GM19324 (cell line): ENCODE measurements at regions not wholly inside any gene's neighbourhood (a gene's known extent, or its start where the extent isn't known, plus 50 kb on each side); places are given as distances from the start of the nearest gene placed in this dataset.

Experiments
- ATAC-seq: cut with Tn5 transposase; IDR thresholded peaks from one replicate; pipeline ENCODE4 v1.9.1; 2021; ENCODE audit warnings: mild to moderate bottlenecking, moderate library complexity; ENCODE audit not compliant: unreplicated experiment, low FRiP score

DNA sequence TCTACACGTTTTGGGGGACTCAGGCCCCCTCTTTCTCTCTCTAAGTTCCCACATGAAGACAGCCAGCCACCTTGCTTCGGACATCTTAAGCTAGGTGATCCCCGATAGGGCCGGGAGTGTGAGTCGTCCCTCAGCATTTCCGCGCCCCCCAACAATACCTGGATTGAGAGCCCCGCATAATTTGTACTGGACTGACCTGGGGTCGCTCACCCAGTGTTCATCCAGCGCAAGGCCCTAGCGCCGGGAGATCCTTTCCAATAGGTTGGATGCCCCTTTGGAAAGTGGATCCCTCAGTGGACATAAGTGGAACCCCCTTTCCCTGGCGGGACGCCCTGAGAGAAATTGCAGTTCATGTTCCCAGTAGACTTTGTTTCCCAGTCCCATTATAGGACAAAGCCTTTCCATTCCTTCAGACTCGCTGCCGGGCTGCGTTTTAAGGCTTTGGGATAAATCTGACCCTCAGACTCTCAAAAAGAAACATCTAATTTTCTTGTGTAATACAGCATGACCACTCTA lies 77.8 kb upstream of the KCNH7 start:
- ATAC-seq = no peak

- ATAC-seq = no peak
These were observed 77.3 kb upstream of the KCNH7 start for GRCh38 chr2:162915858-162916257.

DNA sequence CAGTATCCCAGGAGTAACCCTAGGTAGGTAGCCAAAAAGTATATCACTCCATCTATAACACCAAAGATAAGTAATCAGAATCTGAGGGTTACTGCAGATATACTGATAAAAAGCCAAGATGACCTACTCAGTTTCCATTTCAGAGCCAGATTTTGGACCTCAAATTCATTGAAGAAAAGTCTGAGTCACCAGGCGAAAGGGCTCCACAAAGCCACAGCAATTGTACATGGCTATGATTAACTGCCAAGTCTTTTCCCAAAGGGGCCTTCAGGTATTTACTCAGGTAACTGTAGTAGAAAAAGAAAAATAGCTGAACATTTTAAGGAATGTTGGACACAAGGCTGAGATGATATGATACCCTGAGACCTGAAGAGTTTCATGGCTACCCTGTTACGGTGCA lies 75.6 kb upstream of the KCNH7 start:
- ATAC-seq = no peak

DNA sequence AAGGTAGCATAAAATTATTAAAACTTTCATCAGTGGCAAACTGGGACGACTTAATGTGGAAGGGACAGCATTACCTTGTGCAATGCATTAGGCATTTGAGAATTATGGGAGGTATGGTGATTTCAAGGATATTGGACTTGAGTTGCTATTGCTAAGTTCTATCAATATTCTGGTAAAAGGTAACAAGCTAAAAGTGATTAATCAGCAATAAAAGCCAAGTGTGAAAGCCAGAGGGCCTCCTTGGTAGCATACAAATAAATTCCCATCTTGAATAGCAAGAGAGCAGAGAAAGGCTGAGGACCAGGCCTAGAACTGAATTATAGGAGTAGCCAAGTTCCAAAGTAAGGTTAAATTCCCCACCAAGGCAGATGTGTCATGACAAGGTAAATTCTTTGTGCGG lies 74.2 kb upstream of the KCNH7 start:
- ATAC-seq = no peak

DNA sequence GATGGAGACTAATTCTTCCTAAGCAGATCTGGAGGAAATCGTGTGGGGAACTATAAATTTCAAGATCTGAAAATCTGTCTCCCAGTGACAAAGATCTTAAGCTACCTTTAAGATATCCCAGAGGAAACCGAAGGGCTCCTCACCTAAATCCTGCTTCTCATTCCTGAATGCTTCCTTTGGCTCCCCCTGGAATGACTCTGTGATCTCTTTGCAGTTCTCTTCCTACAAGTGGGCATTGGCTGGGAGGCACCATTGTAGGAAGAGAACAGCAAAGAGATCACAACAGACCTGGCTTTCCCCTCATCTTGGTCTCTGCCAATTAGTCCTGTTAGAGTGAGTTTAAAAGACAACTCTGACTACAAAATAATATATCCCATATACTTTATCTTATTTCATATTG lies 70.0 kb upstream of the KCNH7 start:
- no peak for ATAC-seq

- ATAC-seq = peak; percentile 77
These were observed 52.2 kb upstream of the KCNH7 start for GRCh38 chr2:162890690-162891311.

GRCh38 chr2:162888652-162889051 lies 50.1 kb upstream of the KCNH7 start:
- ATAC-seq = no peak
